Neural cell (in vitro differentiated cells): ENCODE measurements at regions not wholly inside any gene's neighbourhood (a gene's known extent, or its start where the extent isn't known, plus 50 kb on each side); places are given as distances from the start of the nearest gene placed in this dataset.

Experiments used
- H2AFZ ChIP-seq: fragments of 200-600, 300-800 bp; sonication (generic), shearing (Covaris generic); 2 replicates; pipeline ENCODE4 v1.6.0; 2014; ENCODE audit warnings: low read depth, mild to moderate bottlenecking, antibody characterized with exemption, low read length, moderate library complexity
- H3F3A ChIP-seq: fragments of 200-600 bp; shearing (Covaris generic); 2 replicates; pipeline ENCODE4 v1.6.1; 2016; ENCODE audit warnings: mild to moderate bottlenecking, moderate library complexity, mixed read lengths, antibody characterized with exemption, low read length; ENCODE audit not compliant: insufficient read depth, poor library complexity, severe bottlenecking
- H3K27ac ChIP-seq: fragments of 200-600, 300-800 bp; sonication (generic), shearing (Covaris generic); 2 replicates; pipeline ENCODE4 v1.5.1; 2014; ENCODE audit warnings: mild to moderate bottlenecking, low read length, moderate library complexity
- H3K27me3 ChIP-seq: fragments of 300-800, 200-600 bp; sonication (generic), shearing (Covaris generic); 2 replicates; pipeline ENCODE4 v1.6.0; 2014; ENCODE audit warnings: mild to moderate bottlenecking, low read depth, low read length, moderate library complexity; ENCODE audit not compliant: insufficient read depth
- H3K36me3 ChIP-seq: fragments of 300-800, 200-600 bp; sonication (generic), shearing (Covaris generic); 2 replicates; pipeline ENCODE4 v1.5.1; 2014; ENCODE audit warnings: mild to moderate bottlenecking, antibody characterized with exemption, low read length, moderate library complexity; ENCODE audit not compliant: insufficient read depth
- H3K4me2 ChIP-seq: fragments of 300-800, 200-600 bp; sonication (generic), shearing (Covaris generic); 2 replicates; pipeline ENCODE4 v1.6.0; 2014; ENCODE audit warnings: mild to moderate bottlenecking, low read length
- H3K4me3 ChIP-seq: fragments of 300-800, 200-600 bp; sonication (generic), shearing (Covaris generic); 2 replicates; pipeline ENCODE4 v1.5.1; 2014; ENCODE audit warnings: mild to moderate bottlenecking, low read length, moderate library complexity
- H3K79me2 ChIP-seq: fragments of 200-600 bp; shearing (Covaris generic); replicated peaks from 2 replicates; pipeline ENCODE4 v1.6.0; 2014; ENCODE audit warnings: mild to moderate bottlenecking, low read length, moderate library complexity; ENCODE audit not compliant: insufficient read depth
- H3K9ac ChIP-seq: fragments of 300-800, 200-600 bp; sonication (generic), shearing (Covaris generic); 2 replicates; pipeline ENCODE4 v1.6.1; 2016; ENCODE audit warnings: mild to moderate bottlenecking, low read length, mixed read lengths
- H3K9me2 ChIP-seq: fragments of 200-600 bp; shearing (Covaris generic); 2 replicates; pipeline ENCODE4 v1.6.1; 2016; ENCODE audit warnings: mild to moderate bottlenecking, low read length, mixed read lengths; ENCODE audit not compliant: insufficient read depth
- H3K9me3 ChIP-seq: fragments of 200-600, 300-800 bp; sonication (generic), shearing (Covaris generic); 2 replicates; pipeline ENCODE4 v1.6.1; 2016; ENCODE audit warnings: mild to moderate bottlenecking, mixed run types, low read length, moderate library complexity, mixed read lengths
- H4K20me1 ChIP-seq: fragments of 200-600 bp; shearing (Covaris generic); 2 replicates; pipeline ENCODE4 v1.6.1; 2016; ENCODE audit warnings: mild to moderate bottlenecking, mixed run types; ENCODE audit not compliant: insufficient read depth
- EP300 ChIP-seq: fragments of 450-650 bp; conservative IDR thresholded peaks from 2 replicates; pipeline ENCODE4 v1.6.1; 2014; ENCODE audit warnings: antibody characterized with exemption, mild to moderate bottlenecking, moderate library complexity; ENCODE audit not compliant: poor library complexity, severe bottlenecking
- EZH2 ChIP-seq: fragments of 200-600, 300-800 bp; shearing (Covaris generic), sonication (generic); IDR thresholded peaks from 2 replicates; pipeline ENCODE4 v1.6.1; 2014; ENCODE audit warnings: antibody characterized with exemption, low read length, borderline replicate concordance, mild to moderate bottlenecking; ENCODE audit not compliant: insufficient read depth, poor library complexity, severe bottlenecking
- MXI1 ChIP-seq: fragments of 450-650 bp; conservative IDR thresholded peaks from 2 replicates; pipeline ENCODE4 v1.6.1; 2014; ENCODE audit warnings: antibody characterized with exemption, mild to moderate bottlenecking; ENCODE audit not compliant: poor library complexity, severe bottlenecking
- POLR2AphosphoS5 ChIP-seq: IDR thresholded peaks from 2 replicates; pipeline ENCODE4 v1.6.1; 2012
- RAD21 ChIP-seq: fragments of 450-650 bp; conservative IDR thresholded peaks from 2 replicates; pipeline ENCODE4 v1.6.1; 2014; ENCODE audit warnings: antibody characterized with exemption, mild to moderate bottlenecking, moderate library complexity
- REST ChIP-seq: IDR thresholded peaks from 2 replicates; pipeline ENCODE4 v1.6.1; 2012; ENCODE audit warnings: borderline replicate concordance
- SMC3 ChIP-seq: fragments of 450-650 bp; conservative IDR thresholded peaks from 2 replicates; pipeline ENCODE4 v1.6.1; 2014; ENCODE audit warnings: antibody characterized with exemption, mild to moderate bottlenecking, moderate library complexity; ENCODE audit not compliant: poor library complexity
- TAF1 ChIP-seq: IDR thresholded peaks from 2 replicates; pipeline ENCODE4 v1.6.1; 2012; ENCODE audit warnings: low read depth
- TF ChIP-seq, protein P1 (sequence below): fragments of 450-650 bp; IDR thresholded peaks from 2 replicates; pipeline ENCODE4 v1.5.1; 2014; ENCODE audit warnings: antibody characterized with exemption, mild to moderate bottlenecking, moderate library complexity; ENCODE audit not compliant: poor library complexity, severe bottlenecking

GRCh38 chr13:90696656-90697055, 650.8 kb upstream of the MIR17HG start:
- no peak overlapping the region for H3K4me2 ChIP-seq
- H3K9ac ChIP-seq, result no peak overlapping the region
- no peaks in the 10 kb centered on the region for H3K36me3 ChIP-seq
- H3K79me2 ChIP-seq, result no peaks in the 10 kb centered on the region
- H3K9me3 ChIP-seq, result no peaks in the 10 kb centered on the region
- no peaks in the 10 kb centered on the region for H3K9me2 ChIP-seq
- no peak overlapping the region for H3K4me3 ChIP-seq
- no peak overlapping the region for H3K27ac ChIP-seq
- H3K27me3 ChIP-seq, result no peaks in the 10 kb centered on the region
- TF ChIP-seq POLR2AphosphoS5 (no peak), RAD21 (no peak), TAF1 (no peak)
- no peaks in the 10 kb centered on the region for H3F3A ChIP-seq
- H2AFZ ChIP-seq, result no peak overlapping the region
- H4K20me1 ChIP-seq, result no peaks in the 10 kb centered on the region

DNA sequence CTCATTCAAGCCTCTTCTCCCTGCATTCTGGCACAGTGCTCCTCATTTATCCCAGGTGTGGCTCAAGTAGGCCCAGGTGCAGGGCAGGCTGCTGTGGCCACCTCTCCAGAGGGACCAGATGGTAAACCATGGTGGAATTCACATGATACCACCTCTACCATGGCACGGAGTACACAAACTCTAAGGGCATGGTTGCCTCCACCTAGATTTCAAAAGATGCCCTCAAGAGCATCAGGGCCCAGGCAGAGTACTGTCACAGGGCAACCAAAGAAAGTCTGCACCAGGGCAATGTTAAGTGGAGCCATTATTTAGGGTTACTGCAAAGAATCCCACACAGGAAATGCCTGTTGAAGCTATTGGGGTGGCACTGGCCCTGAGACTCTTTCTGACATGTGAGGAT, 647.1 kb upstream of the MIR17HG start:
- Histone ChIP-seq H2AFZ (no peak overlapping the region), H3K4me2 (no peak overlapping the region), H3F3A (no peaks in the 10 kb centered on the region), H3K79me2 (no peaks in the 10 kb centered on the region), H3K9me2 (no peaks in the 10 kb centered on the region), H3K27ac (no peak overlapping the region), H3K27me3 (no peaks in the 10 kb centered on the region), H3K9ac (no peak overlapping the region), H4K20me1 (no peaks in the 10 kb centered on the region), H3K4me3 (no peak overlapping the region), H3K9me3 (no peaks in the 10 kb centered on the region), H3K36me3 (no peaks in the 10 kb centered on the region)
- TF ChIP-seq EP300 (no peak), TAF1 (no peak), SMC3 (no peak), MXI1 (no peak), EZH2 (no peak), POLR2AphosphoS5 (no peak), RAD21 (no peak), REST (no peak)
- TF ChIP-seq, protein P1, sequence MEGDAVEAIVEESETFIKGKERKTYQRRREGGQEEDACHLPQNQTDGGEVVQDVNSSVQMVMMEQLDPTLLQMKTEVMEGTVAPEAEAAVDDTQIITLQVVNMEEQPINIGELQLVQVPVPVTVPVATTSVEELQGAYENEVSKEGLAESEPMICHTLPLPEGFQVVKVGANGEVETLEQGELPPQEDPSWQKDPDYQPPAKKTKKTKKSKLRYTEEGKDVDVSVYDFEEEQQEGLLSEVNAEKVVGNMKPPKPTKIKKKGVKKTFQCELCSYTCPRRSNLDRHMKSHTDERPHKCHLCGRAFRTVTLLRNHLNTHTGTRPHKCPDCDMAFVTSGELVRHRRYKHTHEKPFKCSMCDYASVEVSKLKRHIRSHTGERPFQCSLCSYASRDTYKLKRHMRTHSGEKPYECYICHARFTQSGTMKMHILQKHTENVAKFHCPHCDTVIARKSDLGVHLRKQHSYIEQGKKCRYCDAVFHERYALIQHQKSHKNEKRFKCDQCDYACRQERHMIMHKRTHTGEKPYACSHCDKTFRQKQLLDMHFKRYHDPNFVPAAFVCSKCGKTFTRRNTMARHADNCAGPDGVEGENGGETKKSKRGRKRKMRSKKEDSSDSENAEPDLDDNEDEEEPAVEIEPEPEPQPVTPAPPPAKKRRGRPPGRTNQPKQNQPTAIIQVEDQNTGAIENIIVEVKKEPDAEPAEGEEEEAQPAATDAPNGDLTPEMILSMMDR, result no peak

- Histone ChIP-seq H3K9ac (no peak overlapping the region), H2AFZ (no peak overlapping the region), H3K36me3 (no peaks in the 10 kb centered on the region), H3K4me2 (no peak overlapping the region), H3K9me2 (no peaks in the 10 kb centered on the region), H3K9me3 (no peaks in the 10 kb centered on the region), H3K4me3 (no peak overlapping the region), H3K27me3 (no peaks in the 10 kb centered on the region), H3K27ac (no peak overlapping the region), H4K20me1 (no peaks in the 10 kb centered on the region), H3K79me2 (no peaks in the 10 kb centered on the region), H3F3A (no peaks in the 10 kb centered on the region)
- TF ChIP-seq REST (no peak), RAD21 (no peak), EP300 (no peak), TAF1 (no peak), MXI1 (no peak), EZH2 (no peak), SMC3 (no peak), POLR2AphosphoS5 (no peak)
- TF ChIP-seq, protein P1, result no peak
Measured at GRCh38 chr13:90701264-90701663, 646.2 kb upstream of the MIR17HG start.
